ENCODE measurements at regions not wholly inside any gene's neighbourhood (a gene's known extent, or its start where the extent isn't known, plus 50 kb on each side); places are given as distances from the start of the nearest gene placed in this dataset.

- H3K4me3 ChIP-seq (ENCODE audit: control insufficient read depth, low read depth, low read length) = no peak overlapping the region
- TF ChIP-seq, protein P1, sequence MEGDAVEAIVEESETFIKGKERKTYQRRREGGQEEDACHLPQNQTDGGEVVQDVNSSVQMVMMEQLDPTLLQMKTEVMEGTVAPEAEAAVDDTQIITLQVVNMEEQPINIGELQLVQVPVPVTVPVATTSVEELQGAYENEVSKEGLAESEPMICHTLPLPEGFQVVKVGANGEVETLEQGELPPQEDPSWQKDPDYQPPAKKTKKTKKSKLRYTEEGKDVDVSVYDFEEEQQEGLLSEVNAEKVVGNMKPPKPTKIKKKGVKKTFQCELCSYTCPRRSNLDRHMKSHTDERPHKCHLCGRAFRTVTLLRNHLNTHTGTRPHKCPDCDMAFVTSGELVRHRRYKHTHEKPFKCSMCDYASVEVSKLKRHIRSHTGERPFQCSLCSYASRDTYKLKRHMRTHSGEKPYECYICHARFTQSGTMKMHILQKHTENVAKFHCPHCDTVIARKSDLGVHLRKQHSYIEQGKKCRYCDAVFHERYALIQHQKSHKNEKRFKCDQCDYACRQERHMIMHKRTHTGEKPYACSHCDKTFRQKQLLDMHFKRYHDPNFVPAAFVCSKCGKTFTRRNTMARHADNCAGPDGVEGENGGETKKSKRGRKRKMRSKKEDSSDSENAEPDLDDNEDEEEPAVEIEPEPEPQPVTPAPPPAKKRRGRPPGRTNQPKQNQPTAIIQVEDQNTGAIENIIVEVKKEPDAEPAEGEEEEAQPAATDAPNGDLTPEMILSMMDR (IDR thresholded peaks at IDR 0.05; ENCODE audit: control insufficient read depth, insufficient read depth, low read depth, low read length, missing control alignments) = no peak
- DNase-seq (ENCODE audit: low read depth) = peak; percentile 74
Measured at GRCh38 chr2:145652571-145653545, 1132.9 kb upstream of the ZEB2 start.

DNA sequence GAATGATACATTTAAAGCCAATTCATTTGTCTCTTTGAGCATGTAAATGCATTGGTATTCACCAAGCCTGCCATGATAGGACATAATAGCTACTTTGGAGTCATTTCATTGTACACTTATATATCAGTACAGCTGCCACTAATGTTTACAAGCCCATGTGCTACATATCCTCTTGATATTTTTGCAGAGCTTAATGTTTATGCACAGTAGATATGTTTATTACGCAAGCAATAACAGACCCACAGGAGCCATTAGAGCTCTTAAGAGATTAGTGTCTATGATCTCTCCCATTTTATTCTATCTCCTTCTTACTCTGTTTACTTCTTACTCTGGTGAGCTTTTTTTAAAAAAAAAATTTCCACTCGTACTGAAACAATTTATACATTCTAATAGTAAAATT, 1132.1 kb upstream of the ZEB2 start:
- TF ChIP-seq, protein P1 (IDR thresholded peaks at IDR 0.05; ENCODE audit: control insufficient read depth, insufficient read depth, low read depth, low read length, missing control alignments) = no peak
- DNase-seq (ENCODE audit: low read depth) = no peak
- H3K4me3 ChIP-seq (ENCODE audit: control insufficient read depth, low read depth, low read length) = no peak overlapping the region

DNA sequence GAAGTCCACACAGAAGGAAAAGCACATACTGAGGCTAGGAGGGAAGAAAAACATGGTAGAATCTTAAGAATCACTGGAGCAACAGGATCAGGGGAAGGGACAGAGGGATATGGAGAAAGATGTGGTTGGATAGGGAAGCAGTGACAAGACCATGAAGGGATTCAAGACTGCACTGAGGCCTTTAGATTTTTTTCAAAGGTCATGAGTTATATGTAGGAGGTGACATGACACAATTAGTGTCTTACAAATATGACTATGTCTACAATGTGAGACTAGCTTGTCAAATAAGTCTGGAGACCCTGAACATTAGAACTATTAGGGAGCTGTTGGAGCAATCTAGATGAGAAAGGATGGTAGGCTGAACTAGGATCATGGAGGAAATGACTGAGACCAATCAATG, 1130.3 kb upstream of the ZEB2 start:
- no peak for DNase-seq (ENCODE audit: low read depth)
- TF ChIP-seq, protein P1 (IDR thresholded peaks at IDR 0.05; ENCODE audit: control insufficient read depth, insufficient read depth, low read depth, low read length, missing control alignments) = no peak
- H3K4me3 ChIP-seq (ENCODE audit: control insufficient read depth, low read depth, low read length) = no peak overlapping the region

DNA sequence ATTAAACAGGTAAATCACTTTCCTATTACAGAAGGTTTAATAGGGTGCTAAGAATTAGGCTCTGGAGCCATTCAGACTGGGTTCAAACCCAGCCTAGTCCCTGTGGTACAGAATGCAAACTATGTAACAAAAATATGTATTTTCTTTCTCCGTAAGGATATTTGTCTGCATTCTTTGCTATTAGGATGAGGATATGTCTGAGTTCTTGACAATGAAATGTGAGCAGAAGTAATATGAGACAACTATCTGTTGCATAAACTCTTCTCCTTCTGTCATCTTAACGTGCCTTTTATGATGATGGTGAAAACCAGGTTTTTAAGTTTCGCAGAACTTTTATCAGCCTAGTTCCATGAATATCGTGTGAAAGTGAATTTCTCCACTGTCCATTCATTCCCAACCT, 1129.1 kb upstream of the ZEB2 start:
- TF ChIP-seq, protein P1 (IDR thresholded peaks at IDR 0.05; ENCODE audit: control insufficient read depth, insufficient read depth, low read depth, low read length, missing control alignments) = no peak
- H3K4me3 ChIP-seq (ENCODE audit: control insufficient read depth, low read depth, low read length) = no peak overlapping the region
- no peak for DNase-seq (ENCODE audit: low read depth)

- no peak for DNase-seq (ENCODE audit: low read depth)
- TF ChIP-seq, protein P1 (IDR thresholded peaks at IDR 0.05; ENCODE audit: control insufficient read depth, insufficient read depth, low read depth, low read length, missing control alignments) = no peak
- H3K4me3 ChIP-seq (ENCODE audit: control insufficient read depth, low read depth, low read length) = no peak overlapping the region
Measured at GRCh38 chr2:145644820-145645302, 1124.9 kb upstream of the ZEB2 start.

DNA sequence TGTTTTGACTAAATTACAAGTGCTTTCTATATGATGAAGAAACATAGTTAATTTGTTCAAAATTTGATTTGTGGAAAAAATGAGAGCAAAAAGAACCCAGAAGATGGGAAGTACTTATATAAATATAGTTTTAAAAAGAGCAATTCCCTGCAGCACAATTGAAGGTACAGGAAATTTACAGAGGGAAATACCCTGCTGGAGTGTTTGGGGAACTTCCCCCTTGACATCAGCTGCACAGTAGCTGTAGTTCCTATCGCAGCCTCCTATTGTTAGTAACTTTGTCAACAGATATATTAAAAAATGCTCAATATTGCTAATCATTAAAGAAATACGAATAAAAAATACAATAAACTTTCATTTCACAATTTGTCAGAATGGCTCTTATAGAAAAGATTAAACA, 1118.8 kb upstream of the ZEB2 start:
- TF ChIP-seq, protein P1 (IDR thresholded peaks at IDR 0.05; ENCODE audit: control insufficient read depth, insufficient read depth, low read depth, low read length, missing control alignments) = no peak
- DNase-seq (ENCODE audit: low read depth) = no peak
- no peak overlapping the region for H3K4me3 ChIP-seq (ENCODE audit: control insufficient read depth, low read depth, low read length)
